DND-41 (cell line): ENCODE measurements at regions not wholly inside any gene's neighbourhood (a gene's known extent, or its start where the extent isn't known, plus 50 kb on each side); places are given as distances from the start of the nearest gene placed in this dataset.

Source experiments
- ATAC-seq: fragments of 200-7000 bp; cut with Tn5 transposase; 3 replicates; pipeline ENCODE4 v1.9.1; 2021; ENCODE audit warnings: low read depth; ENCODE audit not compliant: insufficient read depth
- DNase-seq: peaks from one replicate; pipeline ENCODE4 v3.0.0-alpha.2; 2020
- H2AFZ ChIP-seq: 2 replicates; pipeline ENCODE4 v1.6.0; 2012; ENCODE audit warnings: low read depth, low read length
- H3K27ac ChIP-seq: 2 replicates; pipeline ENCODE4 v1.5.1; 2012; ENCODE audit warnings: low read length, inconsistent platforms
- H3K27me3 ChIP-seq: fragments of 200-600 bp; sonication (generic); 2 replicates; pipeline ENCODE4 v1.6.0; 2012; ENCODE audit warnings: low read length, mild to moderate bottlenecking, inconsistent platforms; ENCODE audit not compliant: insufficient read depth, poor library complexity
- H3K36me3 ChIP-seq: 2 replicates; pipeline ENCODE4 v1.5.1; 2012; ENCODE audit warnings: low read length, inconsistent platforms; ENCODE audit not compliant: insufficient read depth
- H3K4me1 ChIP-seq: 2 replicates; pipeline ENCODE4 v1.5.1; 2012; ENCODE audit warnings: mild to moderate bottlenecking, low read length; ENCODE audit not compliant: insufficient read depth
- H3K4me2 ChIP-seq: 2 replicates; pipeline ENCODE4 v1.6.0; 2012; ENCODE audit warnings: mild to moderate bottlenecking, moderate library complexity, low read length, inconsistent platforms; ENCODE audit not compliant: insufficient read depth
- H3K4me3 ChIP-seq, 2 experiments: fragments of 200-600 bp in 1 of 2; shearing (Covaris generic) in 1 of 2; 2 replicates each; pipeline ENCODE4 v1.5.1; 2012 to 2016; ENCODE audit warnings: inconsistent platforms in 2 of 2, low read length in 2 of 2, mild to moderate bottlenecking in 2 of 2, low read depth in 1 of 2, moderate library complexity in 1 of 2
- H3K79me2 ChIP-seq: 2 replicates; pipeline ENCODE4 v1.6.0; 2012; ENCODE audit warnings: low read length, inconsistent platforms; ENCODE audit not compliant: insufficient read depth
- H3K9ac ChIP-seq: 2 replicates; pipeline ENCODE4 v1.6.0; 2012; ENCODE audit warnings: low read depth, mild to moderate bottlenecking, inconsistent platforms, low read length, moderate library complexity
- H3K9me3 ChIP-seq: 2 replicates; pipeline ENCODE4 v1.5.1; 2012; ENCODE audit warnings: low read length, moderate library complexity, mild to moderate bottlenecking, inconsistent platforms; ENCODE audit not compliant: insufficient read depth, severe bottlenecking
- H4K20me1 ChIP-seq: 2 replicates; pipeline ENCODE4 v1.6.0; 2012; ENCODE audit warnings: low read length; ENCODE audit not compliant: insufficient read depth
- EZH2 ChIP-seq: IDR thresholded peaks from 3 replicates; pipeline ENCODE4 v1.6.1; 2012; ENCODE audit warnings: borderline replicate concordance, low read depth, mild to moderate bottlenecking, moderate library complexity, low read length, inconsistent platforms; ENCODE audit not compliant: severe bottlenecking
- TF ChIP-seq, protein P1 (sequence below): IDR thresholded peaks from 2 replicates; pipeline ENCODE4 v1.5.1; 2012; ENCODE audit warnings: borderline replicate concordance, low read length, moderate library complexity, mild to moderate bottlenecking; ENCODE audit not compliant: poor library complexity, severe bottlenecking; ENCODE audit errors: extremely low read depth

- no peak for ATAC-seq
- no peaks in the 10 kb centered on the region for H3K27me3 ChIP-seq
These were observed 114.8 kb upstream of the GSC start for GRCh38 chr14:94884616-94885230.

GRCh38 chr14:94882401-94882800 is 112.5 kb upstream of the GSC start:
- H3K9ac ChIP-seq = no peak overlapping the region
- DNase-seq (no peak), ATAC-seq (no peak)
- H3K9me3 ChIP-seq = no peaks in the 10 kb centered on the region
- no peaks in the 10 kb centered on the region for H3K36me3 ChIP-seq
- H3K79me2 ChIP-seq = no peaks in the 10 kb centered on the region
- no peak overlapping the region for H3K4me3 ChIP-seq
- no peak for TF ChIP-seq EZH2
- TF ChIP-seq, protein P1, sequence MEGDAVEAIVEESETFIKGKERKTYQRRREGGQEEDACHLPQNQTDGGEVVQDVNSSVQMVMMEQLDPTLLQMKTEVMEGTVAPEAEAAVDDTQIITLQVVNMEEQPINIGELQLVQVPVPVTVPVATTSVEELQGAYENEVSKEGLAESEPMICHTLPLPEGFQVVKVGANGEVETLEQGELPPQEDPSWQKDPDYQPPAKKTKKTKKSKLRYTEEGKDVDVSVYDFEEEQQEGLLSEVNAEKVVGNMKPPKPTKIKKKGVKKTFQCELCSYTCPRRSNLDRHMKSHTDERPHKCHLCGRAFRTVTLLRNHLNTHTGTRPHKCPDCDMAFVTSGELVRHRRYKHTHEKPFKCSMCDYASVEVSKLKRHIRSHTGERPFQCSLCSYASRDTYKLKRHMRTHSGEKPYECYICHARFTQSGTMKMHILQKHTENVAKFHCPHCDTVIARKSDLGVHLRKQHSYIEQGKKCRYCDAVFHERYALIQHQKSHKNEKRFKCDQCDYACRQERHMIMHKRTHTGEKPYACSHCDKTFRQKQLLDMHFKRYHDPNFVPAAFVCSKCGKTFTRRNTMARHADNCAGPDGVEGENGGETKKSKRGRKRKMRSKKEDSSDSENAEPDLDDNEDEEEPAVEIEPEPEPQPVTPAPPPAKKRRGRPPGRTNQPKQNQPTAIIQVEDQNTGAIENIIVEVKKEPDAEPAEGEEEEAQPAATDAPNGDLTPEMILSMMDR = no peak
- no peak overlapping the region for H3K4me2 ChIP-seq
- H2AFZ ChIP-seq = no peak overlapping the region
- H3K27ac ChIP-seq = no peak overlapping the region
- no peaks in the 10 kb centered on the region for H3K4me1 ChIP-seq
- no peaks in the 10 kb centered on the region for H3K27me3 ChIP-seq
- no peaks in the 10 kb centered on the region for H4K20me1 ChIP-seq

More at GRCh38 chr14:94884616-94885230, 114.8 kb upstream of the GSC start:
- H3K27ac ChIP-seq = no peak overlapping the region
- H3K4me1 ChIP-seq = no peaks in the 10 kb centered on the region
- H3K4me2 ChIP-seq = no peak overlapping the region
- no peaks in the 10 kb centered on the region for H4K20me1 ChIP-seq
- H3K79me2 ChIP-seq = no peaks in the 10 kb centered on the region
- no peaks in the 10 kb centered on the region for H3K9me3 ChIP-seq
- TF ChIP-seq, protein P1 = no peak
- no peak for TF ChIP-seq EZH2
- no peak for DNase-seq
- H3K4me3 ChIP-seq = no peak overlapping the region
- H2AFZ ChIP-seq = no peak overlapping the region
- H3K9ac ChIP-seq = no peak overlapping the region
- H3K36me3 ChIP-seq = no peaks in the 10 kb centered on the region

DNA sequence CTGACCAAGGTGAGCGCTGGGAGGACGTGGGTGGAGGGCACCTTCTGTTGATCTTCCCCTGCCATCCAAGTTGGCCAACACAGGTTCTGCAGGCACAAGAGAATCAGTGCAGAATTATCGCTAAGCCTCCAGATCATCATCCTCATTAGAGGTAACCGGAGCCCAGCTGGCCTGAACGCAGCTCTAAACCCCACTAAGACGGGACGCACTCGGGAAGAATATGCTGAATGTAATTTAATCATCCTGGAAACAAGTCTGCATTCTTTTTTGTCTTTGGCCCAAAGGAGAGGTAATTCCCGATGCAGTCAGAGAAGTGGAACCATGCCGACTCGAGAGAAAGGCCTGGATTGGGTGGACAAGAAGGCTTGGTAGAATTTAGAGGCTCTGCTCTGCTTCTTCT is 111.0 kb upstream of the GSC start:
- ATAC-seq = no peak
- Histone ChIP-seq H3K27ac (no peak overlapping the region), H3K36me3 (no peaks in the 10 kb centered on the region), H3K27me3 (no peaks in the 10 kb centered on the region), H3K9ac (no peak overlapping the region), H3K79me2 (no peaks in the 10 kb centered on the region), H2AFZ (no peak overlapping the region), H3K9me3 (no peaks in the 10 kb centered on the region), H4K20me1 (no peaks in the 10 kb centered on the region), H3K4me3 (no peak overlapping the region), H3K4me2 (no peak overlapping the region), H3K4me1 (no peaks in the 10 kb centered on the region)
- no peak for TF ChIP-seq EZH2
- TF ChIP-seq, protein P1 = no peak
- DNase-seq = no peak

DNA sequence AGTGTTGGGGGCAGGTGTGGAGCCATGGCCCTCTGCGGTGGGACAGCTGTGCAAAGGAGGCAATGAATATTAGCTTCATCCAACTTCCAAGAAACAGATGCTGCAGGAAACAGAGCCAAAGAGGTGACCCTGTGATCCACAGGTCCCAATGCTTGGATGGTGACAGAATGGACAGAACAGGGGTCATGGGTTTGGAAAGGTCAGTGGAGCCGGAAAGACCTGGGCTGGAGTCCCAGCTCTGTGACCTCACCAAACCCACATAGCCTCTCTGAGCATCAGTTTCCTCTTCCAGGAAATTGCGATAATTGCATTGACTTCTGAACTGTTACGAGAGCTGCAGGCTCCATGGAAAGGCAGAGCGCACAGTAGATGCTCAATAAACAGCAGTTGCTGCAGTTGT is 110.2 kb upstream of the GSC start:
- TF ChIP-seq, protein P1 = no peak
- no peak for TF ChIP-seq EZH2
- H3K9ac ChIP-seq = no peak overlapping the region
- H3K27me3 ChIP-seq = no peaks in the 10 kb centered on the region
- H3K79me2 ChIP-seq = no peaks in the 10 kb centered on the region
- H3K4me2 ChIP-seq = no peak overlapping the region
- H3K4me1 ChIP-seq = no peaks in the 10 kb centered on the region
- no peak overlapping the region for H3K27ac ChIP-seq
- H2AFZ ChIP-seq = no peak overlapping the region
- DNase-seq (no peak), ATAC-seq (no peak)
- H3K4me3 ChIP-seq = no peak overlapping the region
- H3K9me3 ChIP-seq = no peaks in the 10 kb centered on the region
- H3K36me3 ChIP-seq = no peaks in the 10 kb centered on the region
- H4K20me1 ChIP-seq = no peaks in the 10 kb centered on the region
